ENCODE measurements at regions not wholly inside any gene's neighbourhood (a gene's known extent, or its start where the extent isn't known, plus 50 kb on each side); places are given as distances from the start of the nearest gene placed in this dataset.

- DNase-seq (ENCODE audit: low read depth), result no peak
These were observed 89.8 kb upstream of the ATXN1 start for GRCh38 chr6:16851044-16851540.

GRCh38 chr6:16850681-16851026 lies 89.4 kb upstream of the ATXN1 start:
- DNase-seq (ENCODE audit: low read depth), result no peak

- no peak for DNase-seq (ENCODE audit: low read depth)
These were observed 88.9 kb upstream of the ATXN1 start for GRCh38 chr6:16849988-16850680.

GRCh38 chr6:16849280-16849987 lies 88.2 kb upstream of the ATXN1 start:
- DNase-seq (ENCODE audit: low read depth), result peak; percentile 27

- no peak for DNase-seq (ENCODE audit: low read depth)
These were observed 85.1 kb upstream of the ATXN1 start for GRCh38 chr6:16846399-16846778.

- no peak for DNase-seq (ENCODE audit: low read depth)
These were observed 82.9 kb upstream of the ATXN1 start for GRCh38 chr6:16844183-16844582.

- DNase-seq (ENCODE audit: low read depth), result no peak
These were observed 81.4 kb upstream of the ATXN1 start for GRCh38 chr6:16842676-16843075.

GRCh38 chr6:16841241-16841640 lies 80.0 kb upstream of the ATXN1 start:
- DNase-seq (ENCODE audit: low read depth), result no peak

- DNase-seq (ENCODE audit: low read depth), result no peak
These were observed 79.5 kb upstream of the ATXN1 start for GRCh38 chr6:16840725-16841124.

GRCh38 chr6:16840291-16840690 lies 79.0 kb upstream of the ATXN1 start:
- no peak for DNase-seq (ENCODE audit: low read depth)

GRCh38 chr6:16839631-16840179 lies 78.4 kb upstream of the ATXN1 start:
- no peak for DNase-seq (ENCODE audit: low read depth)

- DNase-seq (ENCODE audit: low read depth), result no peak
These were observed 76.1 kb upstream of the ATXN1 start for GRCh38 chr6:16837217-16837972.

GRCh38 chr6:16836144-16836981 lies 75.1 kb upstream of the ATXN1 start:
- DNase-seq (ENCODE audit: low read depth), result no peak

- DNase-seq (ENCODE audit: low read depth), result no peak
These were observed 73.0 kb upstream of the ATXN1 start for GRCh38 chr6:16834242-16834641.

GRCh38 chr6:16832721-16833120 lies 71.5 kb upstream of the ATXN1 start:
- DNase-seq (ENCODE audit: low read depth), result no peak

- DNase-seq (ENCODE audit: low read depth), result no peak
These were observed 70.8 kb upstream of the ATXN1 start for GRCh38 chr6:16832043-16832567.

- DNase-seq (ENCODE audit: low read depth), result no peak
These were observed 69.9 kb upstream of the ATXN1 start for GRCh38 chr6:16831136-16831535.

- no peak for DNase-seq (ENCODE audit: low read depth)
These were observed 66.8 kb upstream of the ATXN1 start for GRCh38 chr6:16828058-16828457.

- no peak for DNase-seq (ENCODE audit: low read depth)
These were observed 66.4 kb upstream of the ATXN1 start for GRCh38 chr6:16827627-16828026.

GRCh38 chr6:16825784-16826183 lies 64.5 kb upstream of the ATXN1 start:
- DNase-seq (ENCODE audit: low read depth), result no peak

- DNase-seq (ENCODE audit: low read depth), result no peak
These were observed 63.8 kb upstream of the ATXN1 start for GRCh38 chr6:16824845-16825685.
